Adrenal gland (tissue), 9 donors: ENCODE measurements at regions not wholly inside any gene's neighbourhood (a gene's known extent, or its start where the extent isn't known, plus 50 kb on each side); places are given as distances from the start of the nearest gene placed in this dataset.

ENCODE experiments used
- DNase-seq, 7 donors: peaks; one replicate each; pipeline ENCODE4 v3.0.0-alpha.2; 2019 to 2020
- H3K27ac ChIP-seq, 5 donors: fragments of 200-600 bp; sonication (generic) in 4 of 5; 1 replicate in 3 of 5; 2 replicates in 2 of 5; pipeline versions ENCODE4 v1.5.1 to v1.8.0; 2016 to 2020; ENCODE audit warnings: mild to moderate bottlenecking in 1 of 5
- H3K27me3 ChIP-seq: fragments of 200-600 bp; 2 replicates; pipeline ENCODE4 v1.8.0; 2021
- H3K36me3 ChIP-seq, 2 donors: fragments of 200-600 bp; replicated peaks in 1 of 2; 1 replicate in 1 of 2; 2 replicates in 1 of 2; pipeline versions ENCODE4 v1.5.1 to v1.8.0; 2018 to 2022
- H3K4me1 ChIP-seq, 2 donors: fragments of 200-600 bp; replicated peaks in 1 of 2; 1 replicate in 1 of 2; 2 replicates in 1 of 2; pipeline versions ENCODE4 v1.5.1 to v1.8.0; 2018 to 2021
- H3K4me3 ChIP-seq, 4 donors: fragments of 200-600 bp; sonication (generic) in 3 of 4; one replicate each; pipeline ENCODE4 v1.5.1; 2016 to 2018
- H3K9me3 ChIP-seq, 3 donors: fragments of 200-600 bp; sonication (generic) in 1 of 3; replicated peaks in 1 of 3; 1 replicate in 2 of 3; 2 replicates in 1 of 3; pipeline versions ENCODE4 v1.5.1 to v1.8.0; 2016 to 2021
- POLR2A ChIP-seq, 2 donors: fragments of 450-650 bp; IDR thresholded peaks; one replicate each; pipeline ENCODE4 v1.6.1; 2017; ENCODE audit warnings: antibody characterized with exemption in 2 of 2, mild to moderate bottlenecking in 2 of 2, moderate library complexity in 1 of 2
- WGBS, 4 donors: extraction: QIAGEN DNeasy Blood & Tissue Kit in 2 of 4; methylation state at CpG; one replicate each; pipeline versions ENCODE4 v1.1.5 to v1.1.7; 2013 to 2017; 5-methylcytosine and 5-hydroxymethylcytosine counted together
- intact Hi-C, 2 donors: fragments of 100-400 bp; cut with DNase I; formaldehyde crosslinking; loops; one replicate each; pipeline versions ENCODE4 v1.14.1 to v1.15.0; 2022 to 2023
- TF ChIP-seq, protein P1 (sequence below), 6 experiments: fragments of 450-650 bp in 4 of 6; fragments of 200-600 bp in 2 of 6; sonication (generic) in 1 of 6; IDR thresholded peaks; 1 replicate in 5 of 6; 2 replicates in 1 of 6; pipeline versions ENCODE4 v1.5.1 to v1.8.0; 2016 to 2021; ENCODE audit warnings: antibody characterized with exemption in 6 of 6, mild to moderate bottlenecking in 2 of 6, moderate library complexity in 1 of 6
- donor health status: healthy with polysubstance abuse.
- donor health status: Bipolar disorder and iron deficiency.
- donor health status: DM: yes; HTN: yes; CAD: no.
- donor health status: DM: no; HTN: no; CAD: no.
- donor health status: DM: no; HTN: no; CAD: no.

- no peak overlapping the region for H3K27ac ChIP-seq
- no peak overlapping the region for H3K4me3 ChIP-seq
- H3K27me3 ChIP-seq = no peaks in the 10 kb centered on the region
- DNase-seq = no peak
- no peaks in the 10 kb centered on the region for H3K36me3 ChIP-seq
- intact Hi-C loops = no loop called here
- 91 to 96% (median 95%) methylated on average over 3 of the region's 3 CpGs for WGBS, 4 donors
- H3K4me1 ChIP-seq = no peaks in the 10 kb centered on the region
- TF ChIP-seq, protein P1, sequence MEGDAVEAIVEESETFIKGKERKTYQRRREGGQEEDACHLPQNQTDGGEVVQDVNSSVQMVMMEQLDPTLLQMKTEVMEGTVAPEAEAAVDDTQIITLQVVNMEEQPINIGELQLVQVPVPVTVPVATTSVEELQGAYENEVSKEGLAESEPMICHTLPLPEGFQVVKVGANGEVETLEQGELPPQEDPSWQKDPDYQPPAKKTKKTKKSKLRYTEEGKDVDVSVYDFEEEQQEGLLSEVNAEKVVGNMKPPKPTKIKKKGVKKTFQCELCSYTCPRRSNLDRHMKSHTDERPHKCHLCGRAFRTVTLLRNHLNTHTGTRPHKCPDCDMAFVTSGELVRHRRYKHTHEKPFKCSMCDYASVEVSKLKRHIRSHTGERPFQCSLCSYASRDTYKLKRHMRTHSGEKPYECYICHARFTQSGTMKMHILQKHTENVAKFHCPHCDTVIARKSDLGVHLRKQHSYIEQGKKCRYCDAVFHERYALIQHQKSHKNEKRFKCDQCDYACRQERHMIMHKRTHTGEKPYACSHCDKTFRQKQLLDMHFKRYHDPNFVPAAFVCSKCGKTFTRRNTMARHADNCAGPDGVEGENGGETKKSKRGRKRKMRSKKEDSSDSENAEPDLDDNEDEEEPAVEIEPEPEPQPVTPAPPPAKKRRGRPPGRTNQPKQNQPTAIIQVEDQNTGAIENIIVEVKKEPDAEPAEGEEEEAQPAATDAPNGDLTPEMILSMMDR (IDR thresholded peaks at IDR 0.05) = no peak
- no peak for TF ChIP-seq POLR2A (IDR thresholded peaks at IDR 0.05)
- peaks cover 4 to 78% (median 25%) of the 10 kb centered on the region in 3 donors for H3K9me3 ChIP-seq
Measured at GRCh38 chr10:42513921-42514320, 124.4 kb downstream of the ZNF33B start.

DNA sequence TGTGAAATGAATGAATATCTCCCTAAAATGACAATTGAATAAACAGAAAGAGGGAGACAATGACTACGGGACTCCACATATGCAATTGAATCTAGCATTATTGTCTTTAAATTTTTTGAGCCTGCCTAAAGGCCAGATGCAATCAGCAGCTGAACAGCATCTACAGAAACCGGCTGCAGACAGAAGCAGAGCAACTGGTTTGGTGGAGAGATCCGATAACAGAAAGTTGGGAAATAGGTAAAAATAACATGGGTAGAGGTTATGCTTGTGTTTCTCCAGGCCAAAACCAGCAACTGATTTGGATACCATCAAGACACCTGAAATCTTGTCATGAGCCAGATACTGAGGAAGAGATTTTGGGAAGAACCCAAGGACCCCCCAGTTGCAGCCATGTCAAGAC, 146.6 kb downstream of the ZNF33B start:
- WGBS, 4 donors = 66 to 87% (median 77%) methylated on average over 3 of the region's 3 CpGs
- H3K9me3 ChIP-seq = no peaks in the 10 kb centered on the region

GRCh38 chr10:42491001-42491592, 147.3 kb downstream of the ZNF33B start:
- intact Hi-C loops = no loop called here

More for the DNA sequence above, 146.6 kb downstream of the ZNF33B start:
- H3K36me3 ChIP-seq = no peaks in the 10 kb centered on the region
- no peak overlapping the region for H3K4me3 ChIP-seq
- intact Hi-C loops = no loop called here
- no peaks in the 10 kb centered on the region for H3K27me3 ChIP-seq
- no peaks in the 10 kb centered on the region for H3K4me1 ChIP-seq
- no peak overlapping the region for H3K27ac ChIP-seq
- TF ChIP-seq, protein P1 (IDR thresholded peaks at IDR 0.05) = no peak
- no peak for TF ChIP-seq POLR2A (IDR thresholded peaks at IDR 0.05)
- no peak for DNase-seq

GRCh38 chr10:42490368-42490767, 148.0 kb downstream of the ZNF33B start:
- no peaks in the 10 kb centered on the region for H3K9me3 ChIP-seq
- H3K4me1 ChIP-seq = no peaks in the 10 kb centered on the region
- H3K36me3 ChIP-seq = no peaks in the 10 kb centered on the region
- no peak for DNase-seq
- no peak overlapping the region for H3K4me3 ChIP-seq
- 25 to 60% (median 46%) methylated on average over 1 of the region's 1 CpG for WGBS, 4 donors
- intact Hi-C loops = no loop called here
- H3K27me3 ChIP-seq = no peaks in the 10 kb centered on the region
- H3K27ac ChIP-seq = no peak overlapping the region
- TF ChIP-seq, protein P1 (IDR thresholded peaks at IDR 0.05) = no peak
- TF ChIP-seq POLR2A (IDR thresholded peaks at IDR 0.05) = no peak

More at GRCh38 chr10:42491001-42491592, 147.3 kb downstream of the ZNF33B start:
- Histone ChIP-seq H3K9me3 (no peaks in the 10 kb centered on the region), H3K27me3 (no peaks in the 10 kb centered on the region), H3K4me3 (no peak overlapping the region), H3K27ac (no peak overlapping the region), H3K36me3 (no peaks in the 10 kb centered on the region), H3K4me1 (no peaks in the 10 kb centered on the region)
- TF ChIP-seq POLR2A (IDR thresholded peaks at IDR 0.05) = no peak
- TF ChIP-seq, protein P1 (IDR thresholded peaks at IDR 0.05) = no peak
- WGBS, 4 donors = 58 to 70% (median 62%) methylated on average over 2 of the region's 2 CpGs
- DNase-seq = no peak
